CD4-positive, CD25-positive, alpha-beta regulatory T cell (primary cell): ENCODE measurements at regions not wholly inside any gene's neighbourhood (a gene's known extent, or its start where the extent isn't known, plus 50 kb on each side); places are given as distances from the start of the nearest gene placed in this dataset.

Experiments used
- ATAC-seq, 2 donors: fragments of 150-1000 bp; cut with Tn5 transposase; one replicate each; pipeline ENCODE4 v1.10.0; 2021; ENCODE audit warnings: low read depth in 2 of 2, moderate number of reproducible peaks in 2 of 2, moderate library complexity in 1 of 2
- DNase-seq, 3 donors: peaks; one replicate each; pipeline versions ENCODE4 v3.0.0 to v3.0.0-alpha.2; 2012 to 2022; ENCODE audit warnings: mixed read lengths in 1 of 3
- H3K27ac ChIP-seq: one replicate; pipeline ENCODE4 v1.7.0; 2013; ENCODE audit warnings: mild to moderate bottlenecking, low read length; ENCODE audit not compliant: insufficient read depth, poor library complexity, severe bottlenecking
- H3K27me3 ChIP-seq: one replicate; pipeline ENCODE4 v1.7.0; 2013; ENCODE audit warnings: low read length; ENCODE audit not compliant: control insufficient read depth, insufficient read depth
- H3K36me3 ChIP-seq: one replicate; pipeline ENCODE4 v1.7.0; 2013; ENCODE audit warnings: mild to moderate bottlenecking, low read length, moderate library complexity; ENCODE audit not compliant: control insufficient read depth, insufficient read depth
- H3K4me1 ChIP-seq: 2 replicates; pipeline ENCODE4 v1.7.0; 2013; ENCODE audit warnings: mild to moderate bottlenecking, low read length; ENCODE audit not compliant: insufficient read depth, control insufficient read depth, poor library complexity, severe bottlenecking
- H3K4me3 ChIP-seq: one replicate; pipeline ENCODE4 v1.7.0; 2013; ENCODE audit warnings: low read depth, mild to moderate bottlenecking, low read length, moderate library complexity
- H3K9me3 ChIP-seq, 2 experiments: 1 replicate in 1 of 2; 2 replicates in 1 of 2; pipeline ENCODE4 v1.7.0; 2013; ENCODE audit warnings: low read length in 2 of 2, mild to moderate bottlenecking in 1 of 2, moderate library complexity in 1 of 2; ENCODE audit not compliant: control insufficient read depth in 2 of 2
- H3K27ac Mint-ChIP-seq, 3 donors: one replicate each; pipeline ENCODE4 v1.8.0; 2020 to 2022; ENCODE audit warnings: mild to moderate bottlenecking in 3 of 3, mixed read lengths in 3 of 3, moderate library complexity in 2 of 3
- H3K27me3 Mint-ChIP-seq: one replicate; pipeline ENCODE4 v1.8.0; 2022; ENCODE audit warnings: mild to moderate bottlenecking, mixed read lengths
- H3K36me3 Mint-ChIP-seq: one replicate; pipeline ENCODE4 v1.8.0; 2020; ENCODE audit warnings: mixed read lengths
- H3K4me1 Mint-ChIP-seq, 4 donors: one replicate each; pipeline ENCODE4 v1.8.0; 2020 to 2022; ENCODE audit warnings: mixed read lengths in 4 of 4, mild to moderate bottlenecking in 1 of 4
- H3K4me3 Mint-ChIP-seq, 4 donors: one replicate each; pipeline ENCODE4 v1.8.0; 2020 to 2022; ENCODE audit warnings: mild to moderate bottlenecking in 4 of 4, mixed read lengths in 4 of 4, moderate library complexity in 3 of 4
- H3K9me3 Mint-ChIP-seq, 7 donors: one replicate each; pipeline ENCODE4 v1.8.0; 2020 to 2022; ENCODE audit warnings: mixed read lengths in 7 of 7, mild to moderate bottlenecking in 3 of 7, moderate library complexity in 2 of 7

GRCh38 chr7:52842202-52842900 lies 193.1 kb upstream of the POM121L12 start:
- DNase-seq (no peak), ATAC-seq (no peak)
- no peaks in the 10 kb centered on the region for H3K4me1 ChIP-seq
- H3K36me3 Mint-ChIP-seq: no peaks in the 10 kb centered on the region
- peaks cover 0 to 14% of the 10 kb centered on the region in 2 experiments for H3K9me3 ChIP-seq
- no peaks in the 10 kb centered on the region for H3K4me1 Mint-ChIP-seq
- H3K9me3 Mint-ChIP-seq: peaks cover 0 to 23% (median 12%) of the 10 kb centered on the region in 7 donors
- H3K27ac Mint-ChIP-seq: no peak overlapping the region
- H3K4me3 ChIP-seq: no peak overlapping the region
- no peaks in the 10 kb centered on the region for H3K27me3 ChIP-seq
- H3K4me3 Mint-ChIP-seq: no peak overlapping the region
- H3K36me3 ChIP-seq: no peaks in the 10 kb centered on the region
- H3K27me3 Mint-ChIP-seq: no peaks in the 10 kb centered on the region
- H3K27ac ChIP-seq: no peak overlapping the region

GRCh38 chr7:52838981-52839411 lies 196.4 kb upstream of the POM121L12 start:
- H3K36me3 Mint-ChIP-seq: no peaks in the 10 kb centered on the region
- no peak overlapping the region for H3K27ac Mint-ChIP-seq
- no peaks in the 10 kb centered on the region for H3K9me3 ChIP-seq
- H3K4me3 ChIP-seq: no peak overlapping the region
- peaks cover 0 to 20% (median 8%) of the 10 kb centered on the region in 7 donors for H3K9me3 Mint-ChIP-seq
- no peak overlapping the region for H3K27ac ChIP-seq
- no peak for ATAC-seq
- H3K36me3 ChIP-seq: no peaks in the 10 kb centered on the region
- H3K27me3 Mint-ChIP-seq: no peaks in the 10 kb centered on the region
- DNase-seq: no peak
- no peak overlapping the region for H3K4me3 Mint-ChIP-seq
- H3K4me1 Mint-ChIP-seq: no peaks in the 10 kb centered on the region
- H3K4me1 ChIP-seq: no peaks in the 10 kb centered on the region
- no peaks in the 10 kb centered on the region for H3K27me3 ChIP-seq

GRCh38 chr7:52831321-52831720 lies 204.1 kb upstream of the POM121L12 start:
- H3K4me3 ChIP-seq: no peak overlapping the region
- Mint-ChIP-seq H3K27me3 (no peaks in the 10 kb centered on the region), H3K36me3 (no peaks in the 10 kb centered on the region), H3K27ac (no peak overlapping the region), H3K4me1 (no peaks in the 10 kb centered on the region), H3K4me3 (no peak overlapping the region), H3K9me3 (peaks cover 3 to 42% (median 7%) of the 10 kb centered on the region in 7 donors)
- DNase-seq (no peak), ATAC-seq (no peak)
- H3K27ac ChIP-seq: no peak overlapping the region
- H3K36me3 ChIP-seq: no peaks in the 10 kb centered on the region
- H3K4me1 ChIP-seq: no peaks in the 10 kb centered on the region
- H3K9me3 ChIP-seq: peaks cover 0 to 2% of the 10 kb centered on the region in 2 experiments
- no peaks in the 10 kb centered on the region for H3K27me3 ChIP-seq

- ATAC-seq (no peak), DNase-seq (no peak)
- H3K27me3 Mint-ChIP-seq: no peaks in the 10 kb centered on the region
- H3K36me3 ChIP-seq: no peaks in the 10 kb centered on the region
- no peak overlapping the region for H3K27ac ChIP-seq
- no peak overlapping the region for H3K4me3 Mint-ChIP-seq
- peaks cover 2 to 44% (median 8%) of the 10 kb centered on the region in 7 donors for H3K9me3 Mint-ChIP-seq
- peaks cover 0 to 2% of the 10 kb centered on the region in 2 experiments for H3K9me3 ChIP-seq
- H3K36me3 Mint-ChIP-seq: no peaks in the 10 kb centered on the region
- no peak overlapping the region for H3K27ac Mint-ChIP-seq
- H3K4me1 ChIP-seq: no peaks in the 10 kb centered on the region
- no peaks in the 10 kb centered on the region for H3K4me1 Mint-ChIP-seq
- no peak overlapping the region for H3K4me3 ChIP-seq
- H3K27me3 ChIP-seq: no peaks in the 10 kb centered on the region
Observed at GRCh38 chr7:52830801-52831200, 204.6 kb upstream of the POM121L12 start.

GRCh38 chr7:52826515-52827265 lies 208.7 kb upstream of the POM121L12 start:
- DNase-seq: no peak
- peaks cover 4 to 50% (median 12%) of the 10 kb centered on the region in 7 donors for H3K9me3 Mint-ChIP-seq
- H3K36me3 Mint-ChIP-seq: no peaks in the 10 kb centered on the region

GRCh38 chr7:52825611-52826010 lies 209.8 kb upstream of the POM121L12 start:
- no peaks in the 10 kb centered on the region for H3K27me3 Mint-ChIP-seq
- H3K36me3 Mint-ChIP-seq: no peaks in the 10 kb centered on the region
- H3K36me3 ChIP-seq: no peaks in the 10 kb centered on the region
- no peak overlapping the region for H3K4me3 Mint-ChIP-seq
- DNase-seq (no peak), ATAC-seq (no peak)
- no peak overlapping the region for H3K27ac ChIP-seq
- no peaks in the 10 kb centered on the region for H3K4me1 Mint-ChIP-seq
- no peaks in the 10 kb centered on the region for H3K27me3 ChIP-seq
- H3K27ac Mint-ChIP-seq: no peak overlapping the region
- H3K9me3 ChIP-seq: peaks cover 2 to 16% of the 10 kb centered on the region in 2 experiments
- H3K9me3 Mint-ChIP-seq: peaks cover 4 to 46% (median 12%) of the 10 kb centered on the region in 7 donors
- H3K4me3 ChIP-seq: no peak overlapping the region
- H3K4me1 ChIP-seq: no peaks in the 10 kb centered on the region

More at GRCh38 chr7:52826515-52827265, 208.7 kb upstream of the POM121L12 start:
- H3K36me3 ChIP-seq: no peaks in the 10 kb centered on the region
- no peak overlapping the region for H3K27ac Mint-ChIP-seq
- H3K27ac ChIP-seq: no peak overlapping the region
- H3K4me3 Mint-ChIP-seq: peak overlapping the region in 1 of 4 donors; percentile 52
- peaks cover 2 to 13% of the 10 kb centered on the region in 2 experiments for H3K9me3 ChIP-seq
- no peaks in the 10 kb centered on the region for H3K4me1 Mint-ChIP-seq
- H3K27me3 ChIP-seq: no peaks in the 10 kb centered on the region
- H3K4me1 ChIP-seq: no peaks in the 10 kb centered on the region
- no peak for ATAC-seq
- H3K27me3 Mint-ChIP-seq: no peaks in the 10 kb centered on the region
- H3K4me3 ChIP-seq: no peak overlapping the region

GRCh38 chr7:52811537-52811936 lies 223.9 kb upstream of the POM121L12 start:
- Histone ChIP-seq H3K27me3 (no peaks in the 10 kb centered on the region), H3K4me1 (no peaks in the 10 kb centered on the region), H3K36me3 (no peaks in the 10 kb centered on the region), H3K27ac (no peak overlapping the region), H3K9me3 (no peaks in the 10 kb centered on the region), H3K4me3 (no peak overlapping the region)
- Mint-ChIP-seq H3K36me3 (no peaks in the 10 kb centered on the region), H3K9me3 (peaks cover 4 to 31% (median 11%) of the 10 kb centered on the region in 7 donors), H3K4me1 (no peaks in the 10 kb centered on the region), H3K27me3 (no peaks in the 10 kb centered on the region), H3K27ac (no peak overlapping the region), H3K4me3 (no peak overlapping the region)
- ATAC-seq (no peak), DNase-seq (no peak)
